ENCODE measurements at regions not wholly inside any gene's neighbourhood (a gene's known extent, or its start where the extent isn't known, plus 50 kb on each side); places are given as distances from the start of the nearest gene placed in this dataset.

GRCh38 chr14:81669308-81669707, 135.7 kb upstream of the SEL1L start:
- no peak for DNase-seq (ENCODE audit: low spot score)

DNA sequence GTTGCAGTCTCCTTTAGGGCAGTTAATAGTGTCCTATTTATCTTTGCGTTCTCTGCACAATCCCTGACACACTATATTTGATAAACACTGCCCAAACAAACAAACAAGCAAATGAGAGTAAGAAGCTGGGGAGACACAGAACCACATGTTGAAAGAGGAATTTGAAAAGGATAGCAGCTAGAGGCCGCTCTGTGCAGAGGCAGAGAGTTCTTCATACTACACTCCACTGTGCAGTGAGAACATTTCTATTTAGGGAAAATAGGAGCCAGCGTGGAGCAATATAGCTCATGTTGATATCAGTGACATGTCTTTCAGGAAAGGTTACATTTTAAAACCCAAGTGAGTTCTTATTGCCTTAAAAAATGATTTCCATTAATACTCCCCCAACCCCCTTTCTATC, 140.3 kb upstream of the SEL1L start:
- no peak for DNase-seq (ENCODE audit: low spot score)

- no peak for DNase-seq (ENCODE audit: low spot score)
These were observed 142.7 kb upstream of the SEL1L start for GRCh38 chr14:81676395-81676794.

DNA sequence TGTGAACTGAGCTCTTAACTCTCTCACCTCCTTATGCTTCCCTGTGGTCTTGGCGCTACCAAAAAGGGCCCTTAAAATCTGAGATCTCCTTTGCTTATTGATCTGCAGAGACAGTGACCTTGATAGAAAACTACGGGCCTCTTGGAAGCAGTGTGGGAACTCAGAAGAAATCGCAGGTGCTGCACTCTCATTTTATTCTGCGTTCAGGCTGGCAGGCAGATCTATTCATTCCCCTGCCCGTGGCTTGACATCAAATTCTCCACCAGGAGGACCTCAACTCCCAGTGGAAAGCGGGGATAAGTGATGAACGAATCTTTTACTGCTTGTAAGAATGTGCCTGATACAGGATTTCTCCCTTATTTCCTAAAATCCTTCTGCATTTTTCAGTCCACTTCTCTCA, 143.2 kb upstream of the SEL1L start:
- no peak for DNase-seq (ENCODE audit: low spot score)

DNA sequence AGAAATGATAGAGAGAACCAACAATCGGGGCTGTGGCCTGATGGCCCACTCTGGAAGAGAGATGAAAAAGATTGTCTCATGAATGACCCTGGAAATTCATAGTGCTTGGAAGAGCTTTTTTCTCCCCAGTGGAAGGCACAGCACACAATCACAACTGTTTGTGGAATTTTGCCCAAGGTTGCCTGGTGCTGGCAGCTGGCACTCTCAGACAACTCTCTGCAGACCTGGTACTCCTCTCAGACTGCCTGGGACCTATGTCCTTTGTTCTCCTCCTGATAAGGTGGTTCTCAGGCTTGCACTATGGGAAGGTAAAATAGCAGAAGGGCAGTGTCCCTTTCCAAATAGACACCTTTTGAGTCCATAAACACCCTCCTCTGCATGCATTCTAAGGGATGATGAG, 144.1 kb upstream of the SEL1L start:
- no peak for DNase-seq (ENCODE audit: low spot score)

- no peak for DNase-seq (ENCODE audit: low spot score)
These were observed 145.6 kb upstream of the SEL1L start for GRCh38 chr14:81679226-81679625.

- DNase-seq (ENCODE audit: low spot score), result no peak
These were observed 147.9 kb upstream of the SEL1L start for GRCh38 chr14:81681541-81681940.

DNA sequence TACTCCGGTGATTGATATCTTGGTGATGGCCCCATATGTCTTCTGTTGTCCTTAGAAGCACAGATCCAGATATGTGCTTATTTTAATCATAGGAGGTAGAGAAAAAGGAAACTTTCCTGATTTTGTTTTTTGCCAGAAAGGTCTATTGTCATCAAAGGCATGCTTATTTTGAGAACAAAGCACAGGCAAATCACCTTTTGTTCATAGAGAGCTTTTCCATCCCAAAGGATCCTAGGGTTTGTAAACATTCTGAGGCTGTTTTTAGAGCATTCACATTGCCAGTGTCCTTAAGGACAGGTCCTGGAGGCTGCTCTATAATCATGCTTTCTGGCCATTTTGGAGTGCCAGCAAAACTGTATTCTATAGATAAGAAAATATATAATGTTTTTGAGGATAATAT, 148.5 kb upstream of the SEL1L start:
- no peak for DNase-seq (ENCODE audit: low spot score)

- no peak for DNase-seq (ENCODE audit: low spot score)
These were observed 149.0 kb upstream of the SEL1L start for GRCh38 chr14:81682701-81683100.

DNA sequence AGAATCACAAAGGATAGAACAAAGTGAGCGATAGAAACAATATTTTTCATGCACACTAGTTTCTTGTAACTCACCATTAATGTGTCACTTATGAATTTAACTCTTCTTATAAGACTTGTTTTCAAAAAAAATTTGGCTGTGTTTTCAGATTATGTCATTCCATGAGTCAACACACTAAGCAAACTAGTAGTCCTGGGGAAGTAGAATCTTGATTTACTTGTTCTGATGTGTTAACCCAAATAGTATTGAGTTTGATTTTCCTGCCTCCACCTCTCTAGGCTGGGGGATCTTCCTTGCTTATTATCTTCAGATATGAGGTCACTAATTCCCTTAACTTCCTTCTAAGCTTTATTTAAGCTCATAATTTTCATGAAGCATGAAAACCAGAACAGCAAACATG, 151.0 kb upstream of the SEL1L start:
- no peak for DNase-seq (ENCODE audit: low spot score)

- DNase-seq (ENCODE audit: low spot score), result no peak
These were observed 152.9 kb upstream of the SEL1L start for GRCh38 chr14:81686512-81686911.

GRCh38 chr14:81691931-81692330, 158.3 kb upstream of the SEL1L start:
- DNase-seq (ENCODE audit: low spot score), result no peak

DNA sequence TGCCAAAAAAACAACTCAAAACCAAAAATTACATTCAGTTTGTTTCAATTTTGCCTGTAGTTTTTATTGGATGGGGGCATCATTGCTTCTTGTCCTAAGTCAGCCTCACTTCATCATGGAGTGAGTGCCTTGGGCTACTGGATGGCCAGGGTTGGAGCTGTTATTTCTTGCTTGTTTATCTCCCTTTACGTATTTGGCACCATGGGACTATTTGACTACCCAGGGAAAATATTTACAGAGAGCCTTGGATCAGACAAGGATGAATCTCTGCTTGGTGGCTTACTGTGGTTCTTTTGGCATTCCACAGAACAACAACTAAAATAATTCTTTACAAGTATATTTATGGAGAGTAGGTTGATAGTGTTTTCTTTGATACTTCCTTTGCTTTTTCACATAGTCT, 160.8 kb upstream of the SEL1L start:
- DNase-seq (ENCODE audit: low spot score), result no peak

GRCh38 chr14:81709681-81710080, 176.0 kb upstream of the SEL1L start:
- DNase-seq (ENCODE audit: low spot score), result no peak

- peak; percentile 16 for DNase-seq (ENCODE audit: low spot score)
These were observed 176.7 kb upstream of the SEL1L start for GRCh38 chr14:81710232-81710845.

DNA sequence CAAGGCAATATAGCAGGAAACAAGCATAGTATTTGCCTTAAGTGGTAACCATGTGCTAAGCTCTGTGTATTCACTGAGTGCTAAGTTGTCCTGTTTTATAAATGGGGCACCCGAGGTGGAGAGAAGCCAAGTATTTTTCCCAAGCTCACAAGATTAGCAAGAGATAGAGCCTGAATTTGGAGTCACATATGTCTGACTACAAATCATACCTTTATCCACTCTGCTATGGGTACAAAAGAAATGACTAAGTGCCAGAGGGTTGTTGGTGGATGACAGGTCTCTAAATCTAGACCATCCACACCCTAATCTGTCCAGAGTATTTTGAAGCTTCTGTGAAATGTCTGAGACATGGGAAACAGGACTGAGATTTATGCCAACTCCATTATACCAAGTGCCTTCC, 182.1 kb upstream of the SEL1L start:
- DNase-seq (ENCODE audit: low spot score), result no peak

GRCh38 chr14:81716953-81717352, 183.3 kb upstream of the SEL1L start:
- no peak for DNase-seq (ENCODE audit: low spot score)

DNA sequence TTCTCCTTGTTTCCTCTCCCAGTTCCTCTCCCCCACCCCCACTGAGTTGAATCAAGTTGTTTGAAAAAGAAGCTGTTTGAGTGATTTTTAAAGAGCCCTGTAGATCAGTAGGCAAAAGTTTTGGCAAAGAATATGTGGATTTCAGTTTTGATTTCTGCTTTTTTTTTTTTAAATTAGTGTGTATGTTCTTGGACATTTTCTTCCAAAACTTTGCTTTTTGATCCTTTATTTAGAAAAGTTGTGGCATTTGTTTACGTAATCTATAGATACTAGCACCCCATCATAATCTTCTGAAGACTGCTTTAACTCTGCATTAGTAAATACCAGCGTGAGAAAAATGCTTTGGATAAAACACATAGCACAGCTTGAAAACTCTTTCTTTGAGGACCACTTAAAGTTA, 190.3 kb upstream of the SEL1L start:
- DNase-seq (ENCODE audit: low spot score), result no peak

DNA sequence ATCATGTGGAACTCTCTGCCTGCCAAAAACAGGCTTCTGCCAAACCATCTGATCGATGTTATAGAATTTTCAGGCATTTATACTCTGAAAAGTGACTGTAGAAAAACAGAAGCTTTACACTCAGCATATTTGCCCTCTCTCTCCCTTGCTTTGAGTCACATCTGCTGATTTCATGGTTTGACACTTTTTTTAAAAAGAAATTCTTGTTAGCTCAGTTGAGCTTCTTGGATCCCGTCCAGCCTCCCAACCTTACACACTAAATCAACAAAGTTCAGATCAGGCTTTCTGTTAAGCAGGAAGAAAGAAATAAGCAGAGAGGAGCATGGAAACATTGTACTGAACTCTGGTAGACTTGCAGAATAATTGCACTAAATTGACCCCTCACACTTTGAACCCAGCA, 193.6 kb upstream of the SEL1L start:
- DNase-seq (ENCODE audit: low spot score), result no peak

DNA sequence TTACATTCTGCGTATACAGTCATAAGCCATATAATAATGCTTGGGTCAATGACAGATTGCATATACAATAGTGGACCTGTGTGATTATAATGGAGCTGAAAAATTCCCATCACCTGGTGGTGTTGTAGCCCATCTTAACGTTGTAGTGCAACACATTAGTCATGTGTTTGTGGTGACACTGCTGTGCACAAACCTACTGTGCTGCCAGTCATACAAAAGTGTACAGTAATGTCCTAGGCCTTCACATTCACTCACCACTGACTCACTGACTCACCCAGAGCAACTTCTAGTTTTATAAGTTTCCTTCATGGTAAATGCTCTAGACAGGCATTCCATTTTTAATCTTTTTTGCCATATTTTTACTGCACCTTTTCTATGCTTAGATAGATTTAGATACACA, 194.8 kb upstream of the SEL1L start:
- no peak for DNase-seq (ENCODE audit: low spot score)

GRCh38 chr14:81729622-81730021, 196.0 kb upstream of the SEL1L start:
- no peak for DNase-seq (ENCODE audit: low spot score)

GRCh38 chr14:81737938-81738337, 204.3 kb upstream of the SEL1L start:
- no peak for DNase-seq (ENCODE audit: low spot score)

GRCh38 chr14:81738946-81739659, 205.4 kb upstream of the SEL1L start:
- no peak for DNase-seq (ENCODE audit: low spot score)

- DNase-seq (ENCODE audit: low spot score), result no peak
These were observed 210.0 kb upstream of the SEL1L start for GRCh38 chr14:81743605-81744004.

Data from COLO829 (cell line).